Spleen (tissue), 7 donors: ENCODE measurements at regions not wholly inside any gene's neighbourhood (a gene's known extent, or its start where the extent isn't known, plus 50 kb on each side); places are given as distances from the start of the nearest gene placed in this dataset.

Experiments used
- POLR2A ChIP-seq, 3 donors: fragments of 450-650 bp; IDR thresholded peaks; one replicate each; pipeline ENCODE4 v1.5.1; 2017; ENCODE audit warnings: antibody characterized with exemption in 3 of 3, mild to moderate bottlenecking in 1 of 3
- POLR2AphosphoS5 ChIP-seq, 3 donors: sonication (generic); formaldehyde crosslinking; IDR thresholded peaks; one replicate each; pipeline ENCODE4 v1.5.1; 2017; ENCODE audit warnings: antibody characterized with exemption in 3 of 3
- TF ChIP-seq, protein P1 (sequence below), 11 experiments: fragments of 200-600 bp in 7 of 11; fragments of 450-650 bp in 4 of 11; sonication (generic) in 4 of 11; IDR thresholded peaks in 8 of 11; conservative IDR thresholded peaks in 3 of 11; 1 replicate in 7 of 11; 2 replicates in 4 of 11; pipeline versions ENCODE4 v1.4.0 to v1.8.0; 2016 to 2021; ENCODE audit warnings: antibody characterized with exemption in 11 of 11, inconsistent platforms in 4 of 11, mild to moderate bottlenecking in 1 of 11
- donor health status: DM: no; HTN: no; CAD: no; lungs with moderate emphysema.
- donor health status: DM: no; HTN: no; CAD: no.
- donor health status: DM: no; HTN: no; CAD: no.

DNA sequence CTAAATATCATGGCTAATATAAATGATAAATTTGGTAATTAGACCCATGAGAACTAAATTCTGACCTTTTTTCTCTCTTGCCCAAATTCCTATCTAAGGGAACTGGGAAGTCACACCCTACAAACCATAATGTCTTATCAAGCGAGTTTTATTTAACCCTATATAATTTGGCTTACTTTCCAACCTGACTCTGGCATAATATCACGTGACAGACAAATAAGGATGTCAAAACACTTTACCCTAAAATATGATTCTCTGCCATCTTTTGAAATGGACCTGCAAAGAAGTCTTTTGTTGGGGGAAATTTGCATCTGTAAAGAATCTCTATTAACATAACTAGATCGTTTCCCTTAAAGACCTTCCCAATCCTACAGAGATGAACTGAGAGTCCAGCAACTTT lies 1823.5 kb upstream of the LRRTM1 start:
- TF ChIP-seq, protein P1, sequence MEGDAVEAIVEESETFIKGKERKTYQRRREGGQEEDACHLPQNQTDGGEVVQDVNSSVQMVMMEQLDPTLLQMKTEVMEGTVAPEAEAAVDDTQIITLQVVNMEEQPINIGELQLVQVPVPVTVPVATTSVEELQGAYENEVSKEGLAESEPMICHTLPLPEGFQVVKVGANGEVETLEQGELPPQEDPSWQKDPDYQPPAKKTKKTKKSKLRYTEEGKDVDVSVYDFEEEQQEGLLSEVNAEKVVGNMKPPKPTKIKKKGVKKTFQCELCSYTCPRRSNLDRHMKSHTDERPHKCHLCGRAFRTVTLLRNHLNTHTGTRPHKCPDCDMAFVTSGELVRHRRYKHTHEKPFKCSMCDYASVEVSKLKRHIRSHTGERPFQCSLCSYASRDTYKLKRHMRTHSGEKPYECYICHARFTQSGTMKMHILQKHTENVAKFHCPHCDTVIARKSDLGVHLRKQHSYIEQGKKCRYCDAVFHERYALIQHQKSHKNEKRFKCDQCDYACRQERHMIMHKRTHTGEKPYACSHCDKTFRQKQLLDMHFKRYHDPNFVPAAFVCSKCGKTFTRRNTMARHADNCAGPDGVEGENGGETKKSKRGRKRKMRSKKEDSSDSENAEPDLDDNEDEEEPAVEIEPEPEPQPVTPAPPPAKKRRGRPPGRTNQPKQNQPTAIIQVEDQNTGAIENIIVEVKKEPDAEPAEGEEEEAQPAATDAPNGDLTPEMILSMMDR (IDR thresholded peaks at IDR 0.05 in 8 of 11, conservative IDR thresholded peaks at IDR 0.05 in 3 of 11) = no peak
- TF ChIP-seq POLR2AphosphoS5 (IDR thresholded peaks at IDR 0.05) (no peak), POLR2A (IDR thresholded peaks at IDR 0.05) (no peak)
